ENCODE measurements at regions not wholly inside any gene's neighbourhood (a gene's known extent, or its start where the extent isn't known, plus 50 kb on each side); places are given as distances from the start of the nearest gene placed in this dataset.

GRCh38 chr3:107256963-107257362 is 120.3 kb upstream of the CCDC54 start:
- DNase-seq (ENCODE audit: low read depth in 3 of 3) = no peak

GRCh38 chr3:107258300-107258699 is 118.9 kb upstream of the CCDC54 start:
- DNase-seq (ENCODE audit: low read depth in 3 of 3) = no peak

- no peak for DNase-seq (ENCODE audit: low read depth in 3 of 3)
Observed at GRCh38 chr3:107260207-107260606, 117.0 kb upstream of the CCDC54 start.

GRCh38 chr3:107263269-107264021 is 113.8 kb upstream of the CCDC54 start:
- no peak for DNase-seq (ENCODE audit: low read depth in 3 of 3)

GRCh38 chr3:107264888-107265287 is 112.4 kb upstream of the CCDC54 start:
- no peak for DNase-seq (ENCODE audit: low read depth in 3 of 3)

- DNase-seq (ENCODE audit: low read depth in 3 of 3) = no peak
Observed at GRCh38 chr3:107265526-107265925, 111.7 kb upstream of the CCDC54 start.

- no peak for DNase-seq (ENCODE audit: low read depth in 3 of 3)
Observed at GRCh38 chr3:107268469-107268868, 108.8 kb upstream of the CCDC54 start.

- no peak for DNase-seq (ENCODE audit: low read depth in 3 of 3)
Observed at GRCh38 chr3:107269136-107269535, 108.1 kb upstream of the CCDC54 start.

GRCh38 chr3:107271787-107272387 is 105.4 kb upstream of the CCDC54 start:
- no peak for DNase-seq (ENCODE audit: low read depth in 3 of 3)

- no peak for DNase-seq (ENCODE audit: low read depth in 3 of 3)
Observed at GRCh38 chr3:107272471-107272870, 104.8 kb upstream of the CCDC54 start.

GRCh38 chr3:107272885-107273284 is 104.4 kb upstream of the CCDC54 start:
- DNase-seq (ENCODE audit: low read depth in 3 of 3) = no peak

- no peak for DNase-seq (ENCODE audit: low read depth in 3 of 3)
Observed at GRCh38 chr3:107273771-107274170, 103.5 kb upstream of the CCDC54 start.

GRCh38 chr3:107275511-107275910 is 101.7 kb upstream of the CCDC54 start:
- DNase-seq (ENCODE audit: low read depth in 3 of 3) = no peak

- no peak for DNase-seq (ENCODE audit: low read depth in 3 of 3)
Observed at GRCh38 chr3:107283948-107284347, 93.3 kb upstream of the CCDC54 start.

GRCh38 chr3:107284612-107285011 is 92.6 kb upstream of the CCDC54 start:
- DNase-seq (ENCODE audit: low read depth in 3 of 3) = no peak

- no peak for DNase-seq (ENCODE audit: low read depth in 3 of 3)
Observed at GRCh38 chr3:107285197-107285596, 92.0 kb upstream of the CCDC54 start.

- DNase-seq (ENCODE audit: low read depth in 3 of 3) = no peak
Observed at GRCh38 chr3:107289354-107289753, 87.9 kb upstream of the CCDC54 start.

- no peak for DNase-seq (ENCODE audit: low read depth in 3 of 3)
Observed at GRCh38 chr3:107294117-107294516, 83.1 kb upstream of the CCDC54 start.

GRCh38 chr3:107297597-107297996 is 79.6 kb upstream of the CCDC54 start:
- DNase-seq (ENCODE audit: low read depth in 3 of 3) = no peak

- no peak for DNase-seq (ENCODE audit: low read depth in 3 of 3)
Observed at GRCh38 chr3:107307205-107307604, 70.0 kb upstream of the CCDC54 start.

- no peak for DNase-seq (ENCODE audit: low read depth in 3 of 3)
Observed at GRCh38 chr3:107308716-107309115, 68.5 kb upstream of the CCDC54 start.

- no peak for DNase-seq (ENCODE audit: low read depth in 3 of 3)
Observed at GRCh38 chr3:107309312-107309711, 67.9 kb upstream of the CCDC54 start.

GRCh38 chr3:107313711-107314110 is 63.5 kb upstream of the CCDC54 start:
- no peak for DNase-seq (ENCODE audit: low read depth in 3 of 3)

GRCh38 chr3:107315141-107315540 is 62.1 kb upstream of the CCDC54 start:
- no peak for DNase-seq (ENCODE audit: low read depth in 3 of 3)
